Mesenchymal stem cell (in vitro differentiated cells and primary cell): ENCODE measurements at regions not wholly inside any gene's neighbourhood (a gene's known extent, or its start where the extent isn't known, plus 50 kb on each side); places are given as distances from the start of the nearest gene placed in this dataset.

Experiments
- DNase-seq: peaks from one replicate; pipeline ENCODE4 v3.0.0-alpha.2; 2013
- H2AFZ ChIP-seq: one replicate; pipeline ENCODE4 v1.6.1; 2013; ENCODE audit warnings: low read depth, mild to moderate bottlenecking, control low read depth, inconsistent platforms, low read length, moderate library complexity
- H2AK5ac ChIP-seq: 2 replicates; pipeline ENCODE4 v1.6.1; 2013; ENCODE audit warnings: low read length, moderate library complexity, mild to moderate bottlenecking, inconsistent platforms; ENCODE audit not compliant: severe bottlenecking
- H2BK120ac ChIP-seq: one replicate; pipeline ENCODE4 v1.6.1; 2013; ENCODE audit warnings: low read depth, mild to moderate bottlenecking, inconsistent platforms, low read length, moderate library complexity
- H2BK12ac ChIP-seq, 2 experiments: one replicate each; pipeline ENCODE4 v1.6.1; 2013; ENCODE audit warnings: inconsistent platforms in 2 of 2, low read length in 2 of 2, mild to moderate bottlenecking in 2 of 2, moderate library complexity in 2 of 2, control low read depth in 1 of 2
- H2BK15ac ChIP-seq: one replicate; pipeline ENCODE4 v1.6.1; 2013; ENCODE audit warnings: mild to moderate bottlenecking, low read depth, inconsistent platforms; ENCODE audit not compliant: poor library complexity, severe bottlenecking
- H2BK5ac ChIP-seq: 2 replicates; pipeline ENCODE4 v1.6.1; 2013; ENCODE audit warnings: low read depth, mild to moderate bottlenecking, low read length, control low read depth, inconsistent platforms; ENCODE audit not compliant: poor library complexity, severe bottlenecking
- H3K14ac ChIP-seq, 2 experiments: one replicate each; pipeline ENCODE4 v1.6.1; 2013; ENCODE audit warnings: inconsistent platforms in 2 of 2, low read length in 2 of 2, control low read depth in 1 of 2, mild to moderate bottlenecking in 1 of 2, moderate library complexity in 1 of 2
- H3K18ac ChIP-seq, 2 experiments: one replicate each; pipeline ENCODE4 v1.6.1; 2013; ENCODE audit warnings: inconsistent platforms in 2 of 2, low read length in 2 of 2, control low read depth in 1 of 2, low read depth in 1 of 2, mild to moderate bottlenecking in 1 of 2
- H3K23ac ChIP-seq, 2 experiments: one replicate each; pipeline ENCODE4 v1.6.1; 2013; ENCODE audit warnings: inconsistent platforms in 2 of 2, low read length in 2 of 2, mild to moderate bottlenecking in 2 of 2, moderate library complexity in 2 of 2, control low read depth in 1 of 2
- H3K27ac ChIP-seq: 2 replicates; pipeline ENCODE4 v1.5.1; 2013; ENCODE audit warnings: mild to moderate bottlenecking, moderate library complexity, low read length, control low read depth, inconsistent platforms; ENCODE audit not compliant: poor library complexity, severe bottlenecking
- H3K27me3 ChIP-seq, 2 experiments: 2 replicates each; pipeline versions ENCODE4 v1.6.1 to v1.7.0; 2013; ENCODE audit warnings: low read length in 2 of 2, mild to moderate bottlenecking in 2 of 2, moderate library complexity in 2 of 2, control low read depth in 1 of 2, inconsistent platforms in 1 of 2; ENCODE audit not compliant: control insufficient read depth in 1 of 2, insufficient read depth in 1 of 2
- H3K36me3 ChIP-seq, 2 experiments: 2 replicates each; pipeline versions ENCODE4 v1.6.1 to v1.7.0; 2013; ENCODE audit warnings: low read length in 2 of 2, control low read depth in 1 of 2, inconsistent platforms in 1 of 2, low read depth in 1 of 2, mild to moderate bottlenecking in 1 of 2; ENCODE audit not compliant: insufficient read depth in 2 of 2, control insufficient read depth in 1 of 2
- H3K4ac ChIP-seq, 2 experiments: one replicate each; pipeline ENCODE4 v1.6.1; 2013; ENCODE audit warnings: inconsistent platforms in 2 of 2, low read length in 2 of 2, mild to moderate bottlenecking in 2 of 2, moderate library complexity in 2 of 2, control low read depth in 1 of 2, low read depth in 1 of 2
- H3K4me1 ChIP-seq: 2 replicates; pipeline ENCODE4 v1.6.1; 2013; ENCODE audit warnings: low read depth, low read length, control low read depth; ENCODE audit not compliant: control insufficient read depth, insufficient read depth
- H3K4me2 ChIP-seq: 2 replicates; pipeline ENCODE4 v1.6.1; 2013; ENCODE audit warnings: low read length, mild to moderate bottlenecking, inconsistent platforms; ENCODE audit not compliant: poor library complexity, severe bottlenecking
- H3K4me3 ChIP-seq, 2 experiments: 2 replicates each; pipeline versions ENCODE4 v1.5.1 to v1.7.0; 2013; ENCODE audit warnings: low read length in 2 of 2, mild to moderate bottlenecking in 2 of 2, control low read depth in 1 of 2, low read depth in 1 of 2; ENCODE audit not compliant: insufficient read depth in 1 of 2
- H3K79me1 ChIP-seq: replicated peaks from 2 replicates; pipeline ENCODE4 v1.6.1; 2013; ENCODE audit warnings: mild to moderate bottlenecking, control low read depth, low read length, inconsistent platforms; ENCODE audit not compliant: poor library complexity, severe bottlenecking
- H3K9ac ChIP-seq: 2 replicates; pipeline ENCODE4 v1.7.0; 2013; ENCODE audit warnings: mild to moderate bottlenecking, low read length, moderate library complexity
- H3K9me3 ChIP-seq: 2 replicates; pipeline ENCODE4 v1.7.0; 2013; ENCODE audit warnings: mild to moderate bottlenecking, low read length; ENCODE audit not compliant: control insufficient read depth
- H4K8ac ChIP-seq: one replicate; pipeline ENCODE4 v1.6.1; 2013; ENCODE audit warnings: inconsistent platforms, mild to moderate bottlenecking, low read length, moderate library complexity
- H4K91ac ChIP-seq: one replicate; pipeline ENCODE4 v1.6.1; 2013; ENCODE audit warnings: mild to moderate bottlenecking, low read length, inconsistent platforms
- WGBS: methylation state at CpG from one replicate; pipeline ENCODE4 v1.1.7; 2013; ENCODE audit warnings: mixed read lengths; 5-methylcytosine and 5-hydroxymethylcytosine counted together

- H2AK5ac ChIP-seq: no peak overlapping the region
- no peak overlapping the region for H4K91ac ChIP-seq
- H3K9ac ChIP-seq: no peak overlapping the region
- H3K4me2 ChIP-seq: no peak overlapping the region
- H3K4me3 ChIP-seq: no peak overlapping the region
- no peak for DNase-seq
- no peak overlapping the region for H3K23ac ChIP-seq
- H3K79me1 ChIP-seq: no peaks in the 10 kb centered on the region
- H3K27ac ChIP-seq: no peak overlapping the region
- peaks cover 16 to 54% of the 10 kb centered on the region in 2 experiments for H3K27me3 ChIP-seq
- no peak overlapping the region for H2BK120ac ChIP-seq
- H2BK5ac ChIP-seq: no peak overlapping the region
- H3K4ac ChIP-seq: no peak overlapping the region
- no peak overlapping the region for H2BK15ac ChIP-seq
- no peak overlapping the region for H3K14ac ChIP-seq
- peaks cover 3% of the 10 kb centered on the region for H3K9me3 ChIP-seq
- H3K18ac ChIP-seq: no peak overlapping the region
- H2AFZ ChIP-seq: no peak overlapping the region
- H3K4me1 ChIP-seq: peaks cover 2% of the 10 kb centered on the region
- no peak overlapping the region for H2BK12ac ChIP-seq
- H3K36me3 ChIP-seq: no peaks in the 10 kb centered on the region
- no peak overlapping the region for H4K8ac ChIP-seq
- WGBS: 79% methylated on average over 15 of the region's 16 CpGs
Measured at GRCh38 chr20:63065911-63066310, 59.1 kb upstream of the BHLHE23 start.

- no peak overlapping the region for H2BK120ac ChIP-seq
- H3K4me2 ChIP-seq: no peak overlapping the region
- H4K8ac ChIP-seq: no peak overlapping the region
- WGBS: 80% methylated on average over 42 of the region's 42 CpGs
- H4K91ac ChIP-seq: no peak overlapping the region
- no peaks in the 10 kb centered on the region for H3K36me3 ChIP-seq
- H3K14ac ChIP-seq: no peak overlapping the region
- no peak for DNase-seq
- H2BK5ac ChIP-seq: no peak overlapping the region
- no peak overlapping the region for H3K23ac ChIP-seq
- H2BK15ac ChIP-seq: no peak overlapping the region
- H3K27ac ChIP-seq: no peak overlapping the region
- H3K79me1 ChIP-seq: no peaks in the 10 kb centered on the region
- peaks cover 10 to 50% of the 10 kb centered on the region in 2 experiments for H3K27me3 ChIP-seq
- H3K4me1 ChIP-seq: peaks cover 7% of the 10 kb centered on the region
- H3K18ac ChIP-seq: no peak overlapping the region
- H3K4ac ChIP-seq: no peak overlapping the region
- H3K4me3 ChIP-seq: no peak overlapping the region
- peaks cover 3% of the 10 kb centered on the region for H3K9me3 ChIP-seq
- H2AFZ ChIP-seq: no peak overlapping the region
- H3K9ac ChIP-seq: no peak overlapping the region
- no peak overlapping the region for H2AK5ac ChIP-seq
- no peak overlapping the region for H2BK12ac ChIP-seq
Measured at GRCh38 chr20:63064745-63065711, 58.3 kb upstream of the BHLHE23 start.

GRCh38 chr20:63064310-63064709 is 57.5 kb upstream of the BHLHE23 start:
- H3K4me1 ChIP-seq: peaks cover 8% of the 10 kb centered on the region
- no peak overlapping the region for H3K27ac ChIP-seq
- peaks cover 9 to 48% of the 10 kb centered on the region in 2 experiments for H3K27me3 ChIP-seq
- no peak overlapping the region for H3K23ac ChIP-seq
- H3K9me3 ChIP-seq: peaks cover 3% of the 10 kb centered on the region
- no peak overlapping the region for H4K91ac ChIP-seq
- no peak overlapping the region for H2BK15ac ChIP-seq
- H3K4me2 ChIP-seq: no peak overlapping the region
- H2BK5ac ChIP-seq: no peak overlapping the region
- no peak overlapping the region for H3K14ac ChIP-seq
- no peaks in the 10 kb centered on the region for H3K36me3 ChIP-seq
- no peak overlapping the region for H2BK120ac ChIP-seq
- H3K4me3 ChIP-seq: no peak overlapping the region
- H3K4ac ChIP-seq: no peak overlapping the region
- H3K18ac ChIP-seq: no peak overlapping the region
- H3K9ac ChIP-seq: no peak overlapping the region
- no peak overlapping the region for H2AFZ ChIP-seq
- no peak overlapping the region for H4K8ac ChIP-seq
- H3K79me1 ChIP-seq: no peaks in the 10 kb centered on the region
- H2AK5ac ChIP-seq: no peak overlapping the region
- DNase-seq: no peak
- H2BK12ac ChIP-seq: no peak overlapping the region
- WGBS: 85% methylated on average over 18 of the region's 18 CpGs

DNA sequence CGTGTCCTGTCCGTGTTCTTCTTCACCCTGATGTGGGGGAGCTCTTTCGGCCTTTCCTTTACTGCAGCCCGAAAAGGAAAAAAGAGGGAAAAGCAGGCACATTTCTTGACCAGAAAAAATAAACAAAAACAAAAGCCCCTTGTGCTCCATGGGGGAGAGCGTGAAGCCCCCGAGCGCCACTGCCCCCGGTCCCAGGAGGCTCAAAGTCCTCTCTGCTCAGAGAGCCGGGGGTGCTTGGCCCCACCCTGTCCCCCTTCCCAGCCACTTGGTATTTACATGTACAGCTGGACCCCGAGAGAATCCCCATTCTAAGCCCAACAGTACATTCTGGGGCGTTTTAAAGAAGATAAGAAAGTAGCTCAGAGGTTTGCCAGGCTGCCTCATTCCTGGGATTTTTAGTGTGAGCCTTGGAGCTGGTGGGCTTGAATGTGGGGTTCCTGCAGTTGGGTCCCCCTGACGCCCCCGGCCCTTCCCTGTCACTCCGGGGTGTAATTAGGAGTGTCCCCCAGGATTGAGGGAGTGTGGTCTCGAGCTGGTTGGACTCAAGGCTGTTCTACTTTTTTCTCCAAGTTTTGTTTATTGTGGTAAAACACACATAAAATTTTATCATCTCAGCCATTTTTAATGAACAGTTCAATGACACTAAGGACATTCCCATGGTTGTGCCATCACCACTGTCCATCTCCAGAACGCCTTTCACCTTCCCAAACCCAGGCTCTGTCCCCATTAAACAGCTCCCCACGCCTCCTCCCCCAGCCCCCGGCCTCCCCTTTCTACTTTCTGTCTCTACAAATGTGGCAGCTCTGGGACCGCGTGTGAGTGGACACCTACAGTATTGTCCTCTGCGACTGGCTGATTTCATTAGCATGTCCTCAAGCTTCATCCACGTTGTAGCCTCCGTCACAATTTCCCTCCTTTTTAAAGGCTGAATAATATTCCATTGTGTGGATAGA is 55.7 kb upstream of the BHLHE23 start:
- Histone ChIP-seq H3K9me3 (peaks cover 3% of the 10 kb centered on the region), H3K4me3 (no peak overlapping the region)
- WGBS: 79% methylated on average over 17 of the region's 23 CpGs

More for the DNA sequence above, 55.7 kb upstream of the BHLHE23 start:
- Histone ChIP-seq H2BK5ac (no peak overlapping the region), H3K4me2 (no peak overlapping the region), H3K27me3 (peaks cover 14 to 60% of the 10 kb centered on the region in 2 experiments), H3K4me1 (peaks cover 5% of the 10 kb centered on the region), H3K27ac (no peak overlapping the region), H3K23ac (no peak overlapping the region), H4K8ac (no peak overlapping the region), H2BK15ac (no peak overlapping the region), H3K9ac (no peak overlapping the region), H3K36me3 (no peaks in the 10 kb centered on the region), H2BK12ac (no peak overlapping the region), H3K18ac (no peak overlapping the region), H2BK120ac (no peak overlapping the region), H3K79me1 (no peaks in the 10 kb centered on the region), H2AFZ (no peak overlapping the region), H4K91ac (no peak overlapping the region), H3K4ac (no peak overlapping the region), H2AK5ac (no peak overlapping the region), H3K14ac (no peak overlapping the region)
- no peak for DNase-seq
